ENCODE measurements at regions not wholly inside any gene's neighbourhood (a gene's known extent, or its start where the extent isn't known, plus 50 kb on each side); places are given as distances from the start of the nearest gene placed in this dataset.

- no peaks in the 10 kb centered on the region for H3K79me2 ChIP-seq (ENCODE audit: low read length)
- no peak for TF ChIP-seq EZH2phosphoT487 (IDR thresholded peaks at IDR 0.05; ENCODE audit: low read depth)
- TF ChIP-seq, protein P1, sequence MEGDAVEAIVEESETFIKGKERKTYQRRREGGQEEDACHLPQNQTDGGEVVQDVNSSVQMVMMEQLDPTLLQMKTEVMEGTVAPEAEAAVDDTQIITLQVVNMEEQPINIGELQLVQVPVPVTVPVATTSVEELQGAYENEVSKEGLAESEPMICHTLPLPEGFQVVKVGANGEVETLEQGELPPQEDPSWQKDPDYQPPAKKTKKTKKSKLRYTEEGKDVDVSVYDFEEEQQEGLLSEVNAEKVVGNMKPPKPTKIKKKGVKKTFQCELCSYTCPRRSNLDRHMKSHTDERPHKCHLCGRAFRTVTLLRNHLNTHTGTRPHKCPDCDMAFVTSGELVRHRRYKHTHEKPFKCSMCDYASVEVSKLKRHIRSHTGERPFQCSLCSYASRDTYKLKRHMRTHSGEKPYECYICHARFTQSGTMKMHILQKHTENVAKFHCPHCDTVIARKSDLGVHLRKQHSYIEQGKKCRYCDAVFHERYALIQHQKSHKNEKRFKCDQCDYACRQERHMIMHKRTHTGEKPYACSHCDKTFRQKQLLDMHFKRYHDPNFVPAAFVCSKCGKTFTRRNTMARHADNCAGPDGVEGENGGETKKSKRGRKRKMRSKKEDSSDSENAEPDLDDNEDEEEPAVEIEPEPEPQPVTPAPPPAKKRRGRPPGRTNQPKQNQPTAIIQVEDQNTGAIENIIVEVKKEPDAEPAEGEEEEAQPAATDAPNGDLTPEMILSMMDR (IDR thresholded peaks at IDR 0.05; ENCODE audit: low read depth, low read length): no peak
Measured at GRCh38 chr4:154939851-154940250, 158.8 kb downstream of the RBM46 start.

DNA sequence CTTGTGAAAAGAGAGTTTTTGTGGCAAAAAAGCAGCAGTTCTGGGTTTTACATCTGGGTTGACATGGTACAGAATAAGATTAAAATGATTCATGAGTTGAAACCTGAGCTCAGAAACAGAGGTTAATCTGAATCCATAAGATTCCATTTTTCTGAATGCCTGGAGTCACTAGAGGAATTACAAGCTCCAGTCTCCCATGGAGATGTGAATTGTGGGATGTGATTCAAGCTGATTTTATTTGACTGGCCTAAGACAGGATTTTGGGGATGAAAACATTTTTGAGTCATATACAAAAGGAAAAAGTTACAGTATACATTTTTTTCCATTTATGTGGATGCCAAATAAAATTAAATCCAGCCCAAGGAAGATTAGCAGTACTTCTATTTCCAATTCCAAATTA is 161.1 kb downstream of the RBM46 start:
- H2AFZ ChIP-seq (ENCODE audit: low read depth, low read length): no peak overlapping the region
- H3K9ac ChIP-seq (ENCODE audit: low read length): no peak overlapping the region

More at GRCh38 chr4:154939851-154940250, 158.8 kb downstream of the RBM46 start:
- peaks cover 4% of the 10 kb centered on the region; the same call in 1 of the 2 replicates for H3K4me1 ChIP-seq (ENCODE audit: low read length)
- no peak overlapping the region for H3K4me3 ChIP-seq (ENCODE audit: low read length)
- no peak overlapping the region for H2AFZ ChIP-seq (ENCODE audit: low read depth, low read length)
- no peak overlapping the region for H3K4me2 ChIP-seq (ENCODE audit: low read length)
- H3K27ac ChIP-seq (ENCODE audit: low read length): no peak overlapping the region
- no peaks in the 10 kb centered on the region for H3K9me3 ChIP-seq (ENCODE audit: insufficient read depth, low read length)
- H3K36me3 ChIP-seq (replicated peaks; ENCODE audit: low read depth, low read length): no peaks in the 10 kb centered on the region
- no peaks in the 10 kb centered on the region for H4K20me1 ChIP-seq (ENCODE audit: insufficient read depth, low read length)
- no peaks in the 10 kb centered on the region for H3K27me3 ChIP-seq (ENCODE audit: low read depth, low read length)
- no peak overlapping the region for H3K9ac ChIP-seq (ENCODE audit: low read length)

GRCh38 chr4:154944996-154945395 is 163.9 kb downstream of the RBM46 start:
- Histone ChIP-seq H3K9ac (ENCODE audit: low read length) (no peak overlapping the region), H4K20me1 (ENCODE audit: insufficient read depth, low read length) (no peaks in the 10 kb centered on the region), H3K79me2 (ENCODE audit: low read length) (no peaks in the 10 kb centered on the region), H2AFZ (ENCODE audit: low read depth, low read length) (peak overlapping the region; percentile 70; the same call in 1 of the 2 replicates), H3K9me3 (ENCODE audit: insufficient read depth, low read length) (0 out of 2 replicates have a peak, but pooled peaks cover 5% of the 10 kb centered on the region), H3K27me3 (ENCODE audit: low read depth, low read length) (no peaks in the 10 kb centered on the region), H3K4me2 (ENCODE audit: low read length) (no peak overlapping the region), H3K27ac (ENCODE audit: low read length) (no peak overlapping the region), H3K4me3 (ENCODE audit: low read length) (no peak overlapping the region), H3K36me3 (replicated peaks; ENCODE audit: low read depth, low read length) (no peaks in the 10 kb centered on the region), H3K4me1 (ENCODE audit: low read length) (peaks cover 5% of the 10 kb centered on the region; the same call in 1 of the 2 replicates)
- TF ChIP-seq EZH2phosphoT487 (IDR thresholded peaks at IDR 0.05; ENCODE audit: low read depth): no peak
- TF ChIP-seq, protein P1 (IDR thresholded peaks at IDR 0.05; ENCODE audit: low read depth, low read length): no peak

More for the DNA sequence above, 161.1 kb downstream of the RBM46 start:
- H3K4me1 ChIP-seq (ENCODE audit: low read length): peaks cover 5% of the 10 kb centered on the region; the same call in 1 of the 2 replicates
- no peaks in the 10 kb centered on the region for H3K79me2 ChIP-seq (ENCODE audit: low read length)
- H3K27ac ChIP-seq (ENCODE audit: low read length): no peak overlapping the region
- no peaks in the 10 kb centered on the region for H4K20me1 ChIP-seq (ENCODE audit: insufficient read depth, low read length)
- TF ChIP-seq, protein P1 (IDR thresholded peaks at IDR 0.05; ENCODE audit: low read depth, low read length): no peak
- TF ChIP-seq EZH2phosphoT487 (IDR thresholded peaks at IDR 0.05; ENCODE audit: low read depth): no peak
- H3K4me2 ChIP-seq (ENCODE audit: low read length): no peak overlapping the region
- H3K36me3 ChIP-seq (replicated peaks; ENCODE audit: low read depth, low read length): no peaks in the 10 kb centered on the region
- H3K27me3 ChIP-seq (ENCODE audit: low read depth, low read length): no peaks in the 10 kb centered on the region
- no peaks in the 10 kb centered on the region for H3K9me3 ChIP-seq (ENCODE audit: insufficient read depth, low read length)
- H3K4me3 ChIP-seq (ENCODE audit: low read length): no peak overlapping the region

- Histone ChIP-seq H3K36me3 (replicated peaks; ENCODE audit: low read depth, low read length) (no peaks in the 10 kb centered on the region), H3K9ac (ENCODE audit: low read length) (no peak overlapping the region), H3K9me3 (ENCODE audit: insufficient read depth, low read length) (0 out of 2 replicates have a peak, but pooled peaks cover 5% of the 10 kb centered on the region), H3K27me3 (ENCODE audit: low read depth, low read length) (no peaks in the 10 kb centered on the region), H4K20me1 (ENCODE audit: insufficient read depth, low read length) (no peaks in the 10 kb centered on the region), H3K27ac (ENCODE audit: low read length) (no peak overlapping the region), H3K4me1 (ENCODE audit: low read length) (peaks cover 5% of the 10 kb centered on the region; the same call in 1 of the 2 replicates), H3K4me3 (ENCODE audit: low read length) (no peak overlapping the region), H2AFZ (ENCODE audit: low read depth, low read length) (no peak overlapping the region), H3K4me2 (ENCODE audit: low read length) (no peak overlapping the region), H3K79me2 (ENCODE audit: low read length) (no peaks in the 10 kb centered on the region)
- TF ChIP-seq EZH2phosphoT487 (IDR thresholded peaks at IDR 0.05; ENCODE audit: low read depth): no peak
- TF ChIP-seq, protein P1 (IDR thresholded peaks at IDR 0.05; ENCODE audit: low read depth, low read length): no peak
Measured at GRCh38 chr4:154946113-154946512, 165.0 kb downstream of the RBM46 start.
